NOMO-1 treated with DMSO at 0.1 percent for 48 hours (cell line): ENCODE measurements at regions not wholly inside any gene's neighbourhood (a gene's known extent, or its start where the extent isn't known, plus 50 kb on each side); places are given as distances from the start of the nearest gene placed in this dataset.

ENCODE experiments used
- DNase-seq: peaks from one replicate; lab custom pipeline; 2025; ENCODE audit not compliant: unreplicated experiment; lab: John Stamatoyannopoulos, UW

DNA sequence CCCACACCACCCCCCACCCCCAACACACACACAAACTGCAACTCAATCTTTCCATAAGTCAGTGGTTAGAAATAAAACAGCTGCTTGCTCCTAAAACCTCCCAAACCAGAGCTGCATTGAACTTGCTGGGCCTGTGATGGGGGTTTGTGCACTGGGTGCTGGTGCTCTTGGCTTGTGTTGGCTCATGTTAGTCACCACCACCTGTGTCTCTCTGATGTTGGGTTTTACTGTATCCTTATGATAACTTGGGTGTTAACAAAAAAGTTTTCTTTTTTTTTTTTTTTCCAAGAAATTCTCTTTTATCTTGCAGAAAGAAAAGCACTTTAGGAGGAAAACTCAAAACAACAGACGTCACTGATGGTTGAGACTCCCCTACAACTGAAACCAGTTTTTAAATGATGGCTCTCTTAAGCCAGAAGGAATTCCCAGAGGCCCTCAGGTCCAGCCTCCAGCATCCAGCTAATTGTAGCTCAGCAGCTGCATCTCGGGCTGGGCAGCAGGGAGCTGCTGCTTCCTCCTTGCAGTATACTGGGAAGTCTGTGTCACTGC lies 79.9 kb upstream of the DRD2 start:
- no peak for DNase-seq

DNA sequence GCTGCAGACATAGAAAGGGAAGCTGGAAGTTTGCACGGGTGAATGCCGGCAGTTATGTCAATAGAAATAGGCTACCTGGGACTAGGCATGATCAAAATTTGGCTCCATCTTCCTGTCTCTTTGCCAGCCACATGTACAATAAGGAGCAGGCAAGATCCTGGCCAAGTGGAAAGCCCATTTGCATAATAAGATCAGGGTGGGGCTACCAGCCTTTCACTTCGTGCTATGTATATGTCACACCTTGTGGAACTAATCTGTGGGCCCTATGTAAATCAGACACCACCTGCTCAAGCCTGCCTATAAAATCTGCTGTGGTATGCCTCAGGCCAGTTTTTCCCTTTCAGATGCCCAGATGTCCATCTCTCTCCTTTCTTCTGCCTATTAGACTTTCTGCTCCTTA lies 79.3 kb upstream of the DRD2 start:
- no peak for DNase-seq

DNA sequence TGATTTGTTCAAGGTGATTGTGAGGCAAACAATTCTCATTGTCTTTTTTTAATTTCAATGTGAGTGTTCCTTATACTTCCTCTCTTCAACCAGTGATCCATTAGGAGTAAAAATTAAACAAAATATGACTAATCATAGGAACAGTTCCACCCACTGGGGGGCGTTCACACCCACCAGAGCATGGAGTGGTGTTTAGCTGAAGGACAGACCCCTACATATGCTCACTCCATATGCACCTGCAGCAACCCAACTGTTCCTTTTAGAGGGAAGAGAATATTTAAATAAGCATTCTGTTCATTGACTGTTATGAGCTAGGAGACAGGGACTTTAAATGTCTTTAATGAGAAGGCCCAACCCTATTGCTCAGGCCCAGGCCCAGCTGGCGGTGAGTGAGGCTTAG lies 78.7 kb upstream of the DRD2 start:
- DNase-seq: no peak

DNA sequence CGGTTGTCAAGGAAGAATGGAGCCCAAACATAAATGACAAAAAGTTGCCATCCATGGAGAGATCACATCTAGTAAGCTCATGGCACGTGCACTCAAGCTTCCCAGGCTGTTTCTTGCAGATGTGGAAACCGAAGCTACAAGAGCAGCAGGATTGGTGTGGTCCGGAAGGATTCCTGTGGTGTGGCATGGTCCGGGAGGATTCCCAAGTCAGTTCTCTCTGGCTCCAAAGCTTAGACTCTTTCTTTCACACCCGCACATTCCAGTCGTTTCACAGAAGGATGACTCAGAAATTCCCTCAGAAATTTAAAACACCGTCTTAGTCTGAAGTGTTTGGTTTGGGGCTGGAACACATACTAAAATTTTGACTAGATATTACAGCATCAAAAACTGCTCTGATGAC lies 78.0 kb upstream of the DRD2 start:
- DNase-seq: no peak

DNA sequence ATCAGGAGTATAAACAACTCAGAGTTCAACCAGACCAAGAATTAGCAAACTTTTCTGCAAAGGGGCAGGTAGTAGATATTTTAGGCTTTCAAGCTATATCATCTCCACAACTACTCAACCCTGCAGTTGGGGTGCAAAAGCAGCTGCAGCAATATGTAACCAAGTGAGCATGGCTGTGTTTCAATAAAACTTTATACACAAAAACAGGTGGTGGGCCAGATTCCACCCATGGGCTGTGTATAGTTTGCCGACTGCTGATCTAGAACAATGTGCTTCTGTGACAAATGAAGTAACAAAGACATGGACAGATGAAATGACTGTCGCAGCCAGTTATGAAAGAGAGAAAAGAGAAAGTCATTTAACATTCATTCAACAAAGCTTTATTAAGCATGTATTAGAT lies 77.1 kb upstream of the DRD2 start:
- DNase-seq: no peak

DNA sequence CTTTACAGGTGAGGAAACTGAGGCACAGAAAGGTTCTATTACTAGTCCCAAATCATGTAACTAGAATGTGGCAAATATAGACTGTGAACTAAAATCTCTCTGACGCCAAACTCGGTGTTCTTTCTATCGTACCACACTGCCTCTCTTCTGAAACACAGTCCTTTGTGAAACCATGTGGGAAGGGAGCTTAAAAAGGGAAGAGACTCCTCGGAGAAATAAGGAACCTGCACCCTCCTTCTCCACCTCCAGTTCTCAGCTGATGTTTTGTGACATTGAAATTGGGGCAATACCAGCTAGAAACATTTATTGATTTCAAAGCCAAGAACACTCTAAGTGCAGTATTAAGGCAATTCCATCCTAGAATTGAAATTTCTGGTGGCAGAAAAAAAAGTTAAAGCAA lies 76.4 kb upstream of the DRD2 start:
- peak; percentile 32 for DNase-seq

DNA sequence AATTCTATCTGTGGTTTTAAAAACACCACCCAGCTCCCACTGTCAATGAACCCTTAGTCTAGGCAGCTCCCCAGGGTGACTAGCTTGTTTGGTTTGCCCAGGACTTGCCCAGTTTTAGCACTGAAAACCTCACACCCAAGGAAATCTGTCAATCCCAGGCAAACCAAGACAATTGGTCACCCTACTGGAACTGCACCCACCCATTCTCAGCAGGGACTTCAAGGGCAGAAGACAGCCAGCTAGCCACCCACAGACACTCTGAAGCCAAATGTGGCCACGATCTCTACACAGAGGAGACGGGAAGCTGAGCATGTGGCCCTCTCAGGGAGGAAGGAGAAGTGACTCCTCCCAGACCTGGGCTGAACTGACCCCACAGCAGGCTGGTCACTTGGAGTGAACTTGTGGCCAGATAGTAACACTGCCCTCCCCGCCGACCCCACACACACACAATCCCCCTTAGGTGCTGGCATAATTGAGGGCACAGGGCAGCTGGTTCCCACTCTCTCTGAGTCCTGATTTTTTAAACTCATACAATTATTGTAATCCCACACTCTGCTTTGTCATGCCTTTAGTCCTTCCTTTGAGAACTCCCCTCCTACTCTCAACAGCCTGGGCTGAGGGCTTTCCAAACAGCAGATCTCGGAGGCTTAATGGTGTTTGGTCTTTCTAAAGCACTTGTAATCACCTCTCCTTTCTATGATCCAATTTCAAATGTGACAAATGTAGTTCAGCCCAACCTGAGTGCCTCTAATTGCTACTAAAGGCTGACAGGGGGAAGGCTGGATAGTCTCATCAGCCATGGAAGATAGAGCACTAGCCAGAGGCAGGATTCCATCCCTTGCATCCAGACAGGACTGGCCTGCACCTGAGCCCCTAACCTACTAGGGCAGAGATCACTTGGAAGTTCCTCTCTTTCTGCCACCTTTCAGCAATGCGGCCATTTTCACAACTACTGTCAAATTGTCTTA lies 74.7 kb upstream of the DRD2 start:
- DNase-seq: no peak

DNA sequence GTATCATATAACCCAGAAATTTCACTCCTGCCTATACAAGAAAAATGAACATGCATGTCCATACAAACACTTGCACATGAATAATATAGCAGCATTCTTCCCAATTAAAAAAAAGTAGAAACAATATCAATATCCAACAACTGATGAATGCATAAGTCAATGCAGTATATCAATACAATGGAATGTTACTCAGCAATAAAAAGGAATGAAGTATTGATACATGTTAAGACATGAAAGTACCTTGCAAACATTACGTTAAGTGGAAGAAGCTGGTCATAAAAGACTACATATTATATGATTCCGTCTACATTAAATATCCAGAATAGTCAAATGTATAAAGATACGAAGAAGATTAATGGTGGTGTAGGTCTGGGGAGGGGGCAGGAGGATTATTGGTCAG lies 73.9 kb upstream of the DRD2 start:
- DNase-seq: no peak

DNA sequence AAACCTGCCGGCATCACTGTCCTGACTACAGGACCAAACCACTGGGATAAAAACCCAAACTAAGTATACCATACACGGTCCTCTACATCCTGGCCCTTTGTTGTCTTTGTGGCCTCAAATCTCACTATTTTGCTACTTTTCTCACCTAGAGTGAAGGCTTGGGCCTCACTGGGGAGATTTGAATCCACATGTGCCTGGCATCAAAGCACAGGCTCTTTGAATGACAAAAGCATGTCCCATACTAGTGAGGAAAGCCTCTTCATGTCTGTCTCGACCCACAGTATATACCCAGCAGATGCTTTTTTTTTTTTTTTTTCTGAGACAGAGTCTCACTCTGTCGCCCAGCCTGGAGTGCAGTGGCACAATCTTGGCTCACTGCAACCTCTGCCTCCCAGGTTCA lies 72.5 kb upstream of the DRD2 start:
- DNase-seq: no peak

DNA sequence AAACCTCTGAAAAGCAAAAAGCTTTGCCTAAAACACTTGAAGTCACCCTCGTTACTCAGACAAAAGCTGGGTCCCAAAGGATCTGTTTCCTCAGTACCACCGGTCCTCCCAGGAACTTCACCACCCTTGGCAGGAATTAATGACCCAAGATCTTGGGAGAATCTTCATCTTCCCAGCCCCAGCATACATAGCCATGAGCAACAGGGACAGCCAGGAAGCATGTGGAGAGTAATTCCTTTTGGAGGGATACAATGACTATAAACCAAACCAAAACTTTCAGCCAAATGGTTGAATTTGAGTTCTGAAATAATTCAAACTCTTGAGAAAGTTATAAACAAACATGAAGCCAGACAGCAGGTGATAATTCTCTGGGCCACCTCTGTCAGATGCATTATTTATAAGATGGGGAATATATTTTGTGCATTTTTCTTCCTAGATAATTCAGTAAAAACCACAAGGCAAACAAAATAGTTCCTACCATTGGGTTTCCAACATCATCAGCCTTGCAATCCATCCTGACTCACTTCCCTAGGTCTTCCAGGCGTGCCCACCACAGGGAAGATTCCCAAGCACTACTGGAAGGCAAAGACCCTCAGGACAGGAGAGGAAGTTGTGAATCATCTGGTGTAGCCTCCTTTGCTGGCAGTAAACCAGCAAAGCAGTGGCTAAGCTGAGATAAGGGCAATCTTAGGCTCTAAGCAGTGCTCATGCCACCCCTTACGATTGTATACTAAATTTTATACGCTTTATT lies 71.7 kb upstream of the DRD2 start:
- DNase-seq: no peak

DNA sequence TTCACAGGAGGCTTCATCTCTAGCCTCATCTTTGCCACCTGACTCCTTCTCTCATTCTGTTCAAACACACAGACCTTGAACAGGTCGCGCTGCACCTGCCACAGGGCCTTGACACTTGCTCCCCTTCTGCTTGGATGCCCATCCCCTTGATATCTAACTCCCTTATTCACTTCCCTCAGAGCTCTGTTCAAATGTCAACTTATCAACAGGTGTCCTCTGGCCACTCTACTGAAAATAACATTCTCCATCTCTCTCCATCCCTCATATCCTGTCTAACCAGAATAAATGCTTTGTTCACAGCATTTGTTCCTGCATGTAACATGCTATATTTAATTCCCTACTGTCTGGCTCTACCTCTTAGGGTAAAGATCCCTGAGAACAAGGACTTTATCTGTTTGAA lies 67.2 kb upstream of the DRD2 start:
- no peak for DNase-seq

DNA sequence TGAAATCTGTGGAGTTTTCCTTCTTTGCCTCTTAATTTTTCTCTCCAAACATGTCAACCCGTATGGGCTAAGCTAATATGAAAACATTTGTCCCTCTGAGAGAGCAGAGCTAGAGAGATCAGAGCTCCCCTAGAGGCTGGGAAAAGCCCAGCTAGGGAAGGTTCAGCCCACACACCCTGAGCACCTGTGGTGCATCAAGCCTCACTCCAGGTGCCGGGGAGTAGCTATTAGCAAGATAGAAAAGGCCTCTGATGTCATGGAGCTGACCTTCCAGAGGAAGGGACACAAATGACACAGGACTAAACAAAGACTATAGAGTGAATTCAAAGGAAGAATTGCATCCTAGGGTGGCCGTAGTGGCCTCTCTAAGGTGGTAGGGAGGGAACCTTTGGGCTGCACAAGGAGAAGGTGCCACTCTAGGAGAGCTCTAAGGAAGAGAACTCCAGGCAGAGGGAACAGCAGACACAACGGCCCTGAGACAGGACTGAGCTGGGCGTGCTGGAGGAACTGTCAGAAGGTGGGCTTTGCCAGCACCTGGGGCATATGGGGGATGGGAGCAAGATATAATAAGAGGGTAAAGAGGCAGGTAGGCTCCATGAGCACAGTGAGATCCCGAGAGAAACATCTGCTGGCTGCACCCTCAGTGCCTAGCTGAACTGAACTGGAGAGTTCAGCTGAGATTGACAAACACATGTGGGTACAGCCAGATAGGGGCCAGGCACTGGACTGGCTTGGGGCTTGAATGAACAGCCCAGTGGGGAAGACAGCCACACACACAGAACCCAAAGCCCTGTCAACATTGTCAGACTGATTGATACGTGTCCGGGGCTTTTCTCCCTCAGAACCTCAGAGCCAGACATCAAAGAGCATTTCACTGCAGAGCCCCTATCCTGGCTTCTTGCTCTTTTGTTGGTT lies 65.5 kb upstream of the DRD2 start:
- no peak for DNase-seq

DNA sequence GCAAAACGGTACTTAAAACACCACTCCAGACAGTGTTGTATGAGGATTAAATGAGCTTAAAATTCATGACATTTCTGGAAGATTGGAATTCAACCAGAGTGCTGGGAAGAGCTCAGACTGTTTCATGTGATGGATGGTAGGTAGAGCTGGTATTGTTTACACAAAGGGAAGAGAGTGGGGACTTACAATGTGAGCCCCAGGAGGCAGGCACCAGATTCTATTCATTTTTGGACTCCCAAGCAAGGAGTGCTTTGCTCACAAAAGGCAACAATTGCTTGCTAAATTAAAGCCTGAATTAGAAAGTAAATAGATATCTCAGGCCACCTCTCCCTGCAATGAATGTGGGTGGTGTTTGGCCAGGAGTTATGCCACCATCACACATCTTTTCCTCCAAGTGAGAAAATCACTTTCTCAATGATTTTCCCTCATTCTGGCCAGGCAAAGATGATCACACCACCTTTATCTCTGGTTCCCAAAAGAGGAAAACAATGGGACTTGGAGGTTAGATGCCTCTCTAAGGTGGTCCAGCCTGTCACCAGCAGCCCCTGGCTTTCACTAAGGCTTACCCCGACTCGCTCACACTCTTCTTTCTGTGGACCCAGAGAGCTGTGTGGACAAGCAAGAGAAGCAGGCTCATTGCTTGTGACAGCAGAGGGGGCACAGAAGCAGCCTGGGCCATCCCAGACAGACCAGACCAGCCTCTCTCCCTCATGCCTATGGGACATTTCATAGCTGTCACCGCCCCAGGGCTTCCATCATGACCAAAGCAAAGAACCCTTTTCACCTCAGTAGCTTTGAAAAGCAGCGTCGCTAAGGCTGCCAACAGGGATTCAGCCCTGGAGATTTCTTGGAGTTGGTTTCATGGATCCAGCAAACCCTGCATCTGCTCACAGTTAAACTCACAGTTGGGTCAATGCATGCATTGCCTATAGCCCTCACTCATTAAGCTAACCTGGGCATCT lies 63.5 kb upstream of the DRD2 start:
- DNase-seq: no peak

DNA sequence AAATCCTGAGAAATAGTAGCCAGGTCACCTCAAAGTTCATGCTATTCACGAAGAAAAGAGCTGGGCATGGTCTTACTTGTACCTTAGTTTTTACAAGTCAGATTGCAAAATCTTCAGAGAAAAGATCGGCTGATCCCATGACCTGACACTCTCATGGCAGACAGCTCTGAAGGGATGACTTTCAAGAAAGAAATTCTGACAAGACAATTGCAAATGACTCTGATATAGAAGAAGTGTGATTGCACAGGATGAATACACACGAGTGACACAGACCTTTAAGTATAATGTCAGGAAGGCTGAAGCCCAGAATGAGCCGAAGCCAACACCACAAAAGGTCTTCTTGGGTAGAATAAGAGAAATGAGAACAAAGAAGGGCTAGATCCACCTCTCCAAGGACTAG lies 59.4 kb upstream of the DRD2 start:
- DNase-seq: no peak

DNA sequence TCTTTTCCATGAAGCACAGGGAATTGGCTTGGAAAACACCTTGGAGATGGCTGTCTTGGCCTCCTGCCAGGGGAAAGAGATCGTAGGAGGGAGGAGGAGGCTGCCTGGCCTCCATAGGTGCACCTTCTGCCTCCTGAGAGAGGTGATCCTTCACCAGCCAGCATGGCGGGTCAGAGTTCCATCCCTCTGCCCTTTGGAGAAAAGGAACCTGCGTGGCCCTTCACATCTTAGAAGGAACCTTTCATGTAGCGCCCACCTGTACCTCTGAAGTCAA lies 58.2 kb upstream of the DRD2 start:
- DNase-seq: no peak

DNA sequence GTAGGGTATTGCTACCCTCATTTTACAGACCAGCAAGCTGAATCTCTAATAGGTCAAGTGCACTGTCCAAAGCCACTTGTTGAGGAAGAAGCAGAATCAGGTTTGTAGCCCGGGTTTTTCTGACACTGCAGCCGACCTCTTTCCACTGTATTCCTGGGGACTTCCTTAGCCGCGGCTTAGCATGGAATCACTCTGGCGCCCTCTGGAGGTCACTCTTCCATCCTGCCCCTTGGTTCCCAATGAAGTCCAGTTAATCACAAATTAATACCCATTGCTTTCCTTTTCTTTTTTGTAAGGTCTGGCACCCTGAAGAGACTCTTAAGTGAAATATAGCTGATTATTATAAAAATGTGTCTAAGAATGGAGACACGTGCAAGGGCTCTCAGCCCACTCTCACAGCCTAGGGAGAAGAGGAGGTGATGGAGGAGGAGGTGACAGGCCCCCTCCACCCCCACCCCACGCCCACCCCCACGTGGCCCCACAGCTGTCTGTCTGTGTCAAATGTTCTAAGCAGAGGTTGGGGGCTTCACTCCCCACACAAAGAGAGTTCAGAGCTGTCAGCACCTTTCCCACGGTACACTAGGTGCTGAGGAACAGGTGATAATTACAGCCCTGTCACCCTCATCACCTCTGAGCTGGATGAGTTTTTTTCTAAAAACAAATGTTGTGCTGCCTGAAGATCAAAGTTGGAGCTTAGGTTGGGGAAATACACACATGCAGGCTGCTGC lies 57.7 kb upstream of the DRD2 start:
- peak; percentile 17 for DNase-seq

DNA sequence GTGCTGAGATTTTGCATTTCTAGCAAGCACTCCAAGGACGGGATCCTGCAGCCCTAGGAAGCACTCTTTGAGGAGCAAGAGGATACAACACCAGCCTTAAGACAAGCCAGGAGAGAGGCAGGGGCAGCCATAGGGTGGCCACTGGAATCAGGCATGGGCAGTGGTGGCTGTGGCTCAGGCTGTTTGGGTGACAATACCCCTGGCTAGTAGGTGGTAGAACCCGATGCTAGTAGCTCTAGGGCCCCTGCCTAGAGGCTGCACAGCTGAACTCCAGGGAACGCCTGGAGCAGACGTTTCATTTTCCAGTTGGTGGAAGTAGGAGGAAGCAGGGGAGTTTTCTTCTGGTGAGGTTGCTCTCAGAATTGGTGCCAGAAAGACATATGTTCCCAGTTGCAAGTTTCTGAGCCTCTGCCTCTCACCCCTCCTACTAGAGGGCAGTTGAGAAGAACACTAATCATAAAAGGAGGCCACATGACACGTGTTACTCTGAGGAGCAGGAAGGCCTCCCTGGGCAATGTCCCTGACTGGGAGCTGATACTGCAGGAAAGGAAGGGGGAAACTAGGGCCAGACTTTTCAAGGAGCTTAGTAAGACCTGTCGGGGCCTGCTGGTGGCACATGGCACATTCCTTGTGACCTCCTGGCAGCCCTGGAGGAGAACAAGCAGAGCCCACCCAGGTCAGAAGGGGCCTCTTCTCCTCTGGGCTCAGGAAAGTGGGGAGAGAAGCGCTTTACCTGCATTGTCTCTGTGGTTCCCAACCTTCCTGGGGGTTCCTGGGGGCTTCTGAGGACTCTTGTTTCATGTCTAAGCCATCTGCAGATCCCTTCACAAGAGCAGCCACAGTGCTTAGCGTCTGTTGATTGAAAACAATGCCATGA lies 56.6 kb upstream of the DRD2 start:
- no peak for DNase-seq

DNA sequence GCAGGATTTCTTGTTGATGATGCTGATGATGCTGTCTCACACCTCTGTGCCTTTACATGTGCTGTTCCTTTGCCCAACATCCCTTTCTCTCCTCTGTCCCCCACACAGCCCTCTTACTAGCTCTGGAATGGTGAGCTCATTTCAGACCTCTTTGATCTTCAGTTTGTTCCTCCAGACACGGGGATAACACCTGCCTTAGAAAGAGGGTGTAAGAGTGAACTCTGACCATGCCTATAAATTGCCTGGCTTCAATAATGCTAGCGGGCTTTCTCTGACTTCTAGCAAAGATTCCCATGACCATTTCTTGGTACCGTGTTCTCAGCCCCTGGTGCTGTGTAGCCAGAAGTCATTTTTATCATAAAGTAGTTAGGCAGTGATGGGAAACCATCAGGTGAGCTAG lies 55.9 kb upstream of the DRD2 start:
- DNase-seq: no peak

DNA sequence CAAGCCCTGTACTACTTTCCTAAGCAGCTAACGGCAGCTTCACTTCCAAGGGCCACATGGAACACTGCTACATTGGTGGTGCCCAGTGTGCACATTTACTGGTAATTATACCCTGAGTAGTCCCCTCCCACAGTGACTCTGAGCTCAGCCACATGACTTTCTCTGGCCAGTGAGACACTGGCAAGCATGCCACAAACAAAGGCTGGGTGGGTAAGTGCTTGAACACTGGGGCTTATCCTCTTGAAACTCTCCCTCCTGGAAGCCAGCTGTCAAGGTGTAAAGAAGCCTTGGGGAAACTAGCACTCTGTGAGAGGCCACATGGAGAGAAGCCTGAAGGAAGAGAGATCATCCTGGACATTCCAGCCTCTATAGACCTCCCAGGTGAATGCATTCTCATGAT lies 54.4 kb upstream of the DRD2 start:
- no peak for DNase-seq
